Fibroblast of mammary gland (primary cell): ENCODE measurements at regions not wholly inside any gene's neighbourhood (a gene's known extent, or its start where the extent isn't known, plus 50 kb on each side); places are given as distances from the start of the nearest gene placed in this dataset.

ENCODE experiments used
- DNase-seq: peaks from one replicate; pipeline ENCODE4 v3.0.0-alpha.2; 2010; ENCODE audit warnings: low read depth
- H3K4me3 ChIP-seq: 2 replicates; pipeline ENCODE4 v1.5.1; 2011; ENCODE audit warnings: low read depth, mild to moderate bottlenecking, low read length, moderate library complexity; ENCODE audit not compliant: control insufficient read depth
- TF ChIP-seq, protein P1 (sequence below): conservative IDR thresholded peaks from 2 replicates; pipeline ENCODE4 v1.5.1; 2011; ENCODE audit warnings: low read depth, low read length, inconsistent platforms; ENCODE audit not compliant: control insufficient read depth, insufficient read depth

- H3K4me3 ChIP-seq: no peak overlapping the region
- DNase-seq: no peak
- TF ChIP-seq, protein P1, sequence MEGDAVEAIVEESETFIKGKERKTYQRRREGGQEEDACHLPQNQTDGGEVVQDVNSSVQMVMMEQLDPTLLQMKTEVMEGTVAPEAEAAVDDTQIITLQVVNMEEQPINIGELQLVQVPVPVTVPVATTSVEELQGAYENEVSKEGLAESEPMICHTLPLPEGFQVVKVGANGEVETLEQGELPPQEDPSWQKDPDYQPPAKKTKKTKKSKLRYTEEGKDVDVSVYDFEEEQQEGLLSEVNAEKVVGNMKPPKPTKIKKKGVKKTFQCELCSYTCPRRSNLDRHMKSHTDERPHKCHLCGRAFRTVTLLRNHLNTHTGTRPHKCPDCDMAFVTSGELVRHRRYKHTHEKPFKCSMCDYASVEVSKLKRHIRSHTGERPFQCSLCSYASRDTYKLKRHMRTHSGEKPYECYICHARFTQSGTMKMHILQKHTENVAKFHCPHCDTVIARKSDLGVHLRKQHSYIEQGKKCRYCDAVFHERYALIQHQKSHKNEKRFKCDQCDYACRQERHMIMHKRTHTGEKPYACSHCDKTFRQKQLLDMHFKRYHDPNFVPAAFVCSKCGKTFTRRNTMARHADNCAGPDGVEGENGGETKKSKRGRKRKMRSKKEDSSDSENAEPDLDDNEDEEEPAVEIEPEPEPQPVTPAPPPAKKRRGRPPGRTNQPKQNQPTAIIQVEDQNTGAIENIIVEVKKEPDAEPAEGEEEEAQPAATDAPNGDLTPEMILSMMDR: no peak
Measured at GRCh38 chr15:53230473-53230872, 440.3 kb upstream of the ONECUT1 start.

GRCh38 chr15:53226559-53226958 is 436.4 kb upstream of the ONECUT1 start:
- no peak overlapping the region for H3K4me3 ChIP-seq
- TF ChIP-seq, protein P1: no peak
- no peak for DNase-seq

DNA sequence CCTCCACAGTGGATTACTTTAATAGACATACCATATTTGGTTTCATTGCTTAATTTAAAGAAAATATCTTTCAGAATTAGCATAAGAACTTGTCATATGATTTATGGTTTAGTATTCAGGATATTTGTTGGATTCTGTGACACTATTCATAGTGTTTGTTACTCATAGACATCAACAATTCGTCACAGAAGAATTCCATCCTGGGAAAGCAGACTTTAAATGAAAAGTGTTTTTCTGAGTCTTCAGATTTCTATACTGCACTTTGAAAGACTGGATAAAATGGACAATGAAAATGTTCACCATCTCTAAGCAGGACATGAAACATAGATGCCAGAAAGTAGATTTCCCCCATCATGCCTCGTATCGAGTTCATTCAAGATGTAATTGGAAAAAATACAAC is 435.6 kb upstream of the ONECUT1 start:
- no peak overlapping the region for H3K4me3 ChIP-seq
- TF ChIP-seq, protein P1: no peak
- DNase-seq: no peak

DNA sequence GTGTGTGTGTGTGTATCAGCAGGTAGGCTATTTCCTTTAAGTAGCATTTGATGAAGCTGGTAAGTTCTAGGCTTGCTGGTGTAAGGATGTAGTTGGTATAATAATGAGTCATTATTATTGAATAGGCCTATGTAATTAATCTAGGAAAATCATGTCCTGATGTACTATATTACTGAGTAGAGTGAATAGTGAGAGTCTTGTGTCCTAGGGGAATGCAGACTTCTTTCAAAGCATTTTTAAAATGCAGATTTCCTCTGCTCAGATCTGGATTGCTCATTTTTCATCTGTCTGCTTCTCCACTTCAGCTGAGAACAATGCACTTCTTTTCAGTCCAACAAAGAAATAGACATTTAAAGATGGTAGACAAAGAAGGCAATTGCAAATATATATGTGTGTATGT is 434.2 kb upstream of the ONECUT1 start:
- no peak for DNase-seq
- TF ChIP-seq, protein P1: no peak
- no peak overlapping the region for H3K4me3 ChIP-seq

GRCh38 chr15:53223815-53224214 is 433.7 kb upstream of the ONECUT1 start:
- TF ChIP-seq, protein P1: no peak
- DNase-seq: no peak

GRCh38 chr15:53218666-53219580 is 428.8 kb upstream of the ONECUT1 start:
- no peak overlapping the region for H3K4me3 ChIP-seq
- TF ChIP-seq, protein P1: no peak
- DNase-seq: no peak

More at GRCh38 chr15:53223815-53224214, 433.7 kb upstream of the ONECUT1 start:
- H3K4me3 ChIP-seq: no peak overlapping the region

DNA sequence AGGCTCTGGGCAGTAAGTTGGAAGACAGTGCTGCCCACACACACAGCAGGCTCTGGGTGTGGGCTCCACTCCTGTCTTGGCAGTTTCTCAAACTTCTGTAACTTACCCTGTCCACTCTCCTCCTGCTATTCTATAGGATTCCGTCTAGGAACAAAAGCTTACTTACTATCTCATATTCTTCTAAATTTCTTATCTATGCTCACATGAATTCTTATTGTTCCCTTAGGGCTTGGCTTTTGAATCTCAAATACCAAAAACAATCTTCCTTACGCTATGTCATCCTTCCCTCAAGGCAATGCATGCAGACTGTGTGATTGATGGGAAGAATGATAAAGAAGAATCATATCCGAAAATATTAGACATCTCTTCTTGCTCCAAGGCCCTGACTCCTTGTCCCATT is 425.9 kb upstream of the ONECUT1 start:
- no peak for DNase-seq
- no peak overlapping the region for H3K4me3 ChIP-seq
- TF ChIP-seq, protein P1: no peak
